Endothelial cell of umbilical vein (primary cell): ENCODE measurements at regions not wholly inside any gene's neighbourhood (a gene's known extent, or its start where the extent isn't known, plus 50 kb on each side); places are given as distances from the start of the nearest gene placed in this dataset.

ENCODE experiments used
- CTCF ChIP-seq, 2 donors: IDR thresholded peaks; 1 replicate in 1 of 2; 2 replicates in 1 of 2; pipeline ENCODE4 v1.5.1; 2011; ENCODE audit warnings: low read length in 2 of 2, mild to moderate bottlenecking in 2 of 2, moderate library complexity in 2 of 2, control low read depth in 1 of 2, inconsistent platforms in 1 of 2, low read depth in 1 of 2; ENCODE audit not compliant: insufficient read depth in 1 of 2; ENCODE audit errors: extremely low read depth in 1 of 2
- POLR2A ChIP-seq: IDR thresholded peaks from 2 replicates; pipeline ENCODE4 v1.6.1; 2012; ENCODE audit warnings: low read depth, mild to moderate bottlenecking, control low read depth, low read length

GRCh38 chr13:67408798-67409197 lies 178.7 kb upstream of the PCDH9 start:
- no peak for TF ChIP-seq CTCF (IDR thresholded peaks at IDR 0.05; ENCODE audit: extremely low read depth in 1 of 2, insufficient read depth in 1 of 2, low read depth in 1 of 2, low read length in 2 of 2)
- TF ChIP-seq POLR2A: no peak
